ENCODE measurements at regions not wholly inside any gene's neighbourhood (a gene's known extent, or its start where the extent isn't known, plus 50 kb on each side); places are given as distances from the start of the nearest gene placed in this dataset.

GRCh38 chr5:2996687-2997086 lies 245.2 kb upstream of the IRX2 start:
- TF ChIP-seq CTCF (IDR thresholded peaks at IDR 0.05) (no peak), POLR2A (IDR thresholded peaks at IDR 0.05) (no peak), EP300 (IDR thresholded peaks at IDR 0.05; ENCODE audit: low read depth) (no peak), POLR2AphosphoS5 (IDR thresholded peaks at IDR 0.05) (no peak)

Measured in transverse colon (tissue), 4 donors.